ENCODE measurements at regions not wholly inside any gene's neighbourhood (a gene's known extent, or its start where the extent isn't known, plus 50 kb on each side); places are given as distances from the start of the nearest gene placed in this dataset.

- TF ChIP-seq, protein P1, sequence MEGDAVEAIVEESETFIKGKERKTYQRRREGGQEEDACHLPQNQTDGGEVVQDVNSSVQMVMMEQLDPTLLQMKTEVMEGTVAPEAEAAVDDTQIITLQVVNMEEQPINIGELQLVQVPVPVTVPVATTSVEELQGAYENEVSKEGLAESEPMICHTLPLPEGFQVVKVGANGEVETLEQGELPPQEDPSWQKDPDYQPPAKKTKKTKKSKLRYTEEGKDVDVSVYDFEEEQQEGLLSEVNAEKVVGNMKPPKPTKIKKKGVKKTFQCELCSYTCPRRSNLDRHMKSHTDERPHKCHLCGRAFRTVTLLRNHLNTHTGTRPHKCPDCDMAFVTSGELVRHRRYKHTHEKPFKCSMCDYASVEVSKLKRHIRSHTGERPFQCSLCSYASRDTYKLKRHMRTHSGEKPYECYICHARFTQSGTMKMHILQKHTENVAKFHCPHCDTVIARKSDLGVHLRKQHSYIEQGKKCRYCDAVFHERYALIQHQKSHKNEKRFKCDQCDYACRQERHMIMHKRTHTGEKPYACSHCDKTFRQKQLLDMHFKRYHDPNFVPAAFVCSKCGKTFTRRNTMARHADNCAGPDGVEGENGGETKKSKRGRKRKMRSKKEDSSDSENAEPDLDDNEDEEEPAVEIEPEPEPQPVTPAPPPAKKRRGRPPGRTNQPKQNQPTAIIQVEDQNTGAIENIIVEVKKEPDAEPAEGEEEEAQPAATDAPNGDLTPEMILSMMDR (IDR thresholded peaks at IDR 0.05), result no peak
- TF ChIP-seq POLR2A (IDR thresholded peaks at IDR 0.05), result no peak
Measured at GRCh38 chr2:212609479-212609878, 70.9 kb upstream of the ERBB4 start.
